Vagina (tissue), 2 donors: ENCODE measurements at regions not wholly inside any gene's neighbourhood (a gene's known extent, or its start where the extent isn't known, plus 50 kb on each side); places are given as distances from the start of the nearest gene placed in this dataset.

Experiments
- DNase-seq, 2 donors: peaks; one replicate each; pipeline ENCODE4 v3.0.0-alpha.2; 2017; ENCODE audit errors: extremely low spot score in 2 of 2
- H3K27ac ChIP-seq: fragments of 200-600 bp; sonication (generic); one replicate; pipeline ENCODE4 v1.5.1; 2019
- H3K27me3 ChIP-seq: fragments of 200-600 bp; sonication (generic); one replicate; pipeline ENCODE4 v1.5.1; 2019
- H3K36me3 ChIP-seq, 2 donors: fragments of 200-600 bp; sonication (generic); one replicate each; pipeline ENCODE4 v1.5.1; 2017 to 2019
- H3K4me1 ChIP-seq: fragments of 200-600 bp; sonication (generic); one replicate; pipeline ENCODE4 v1.5.1; 2019
- H3K4me3 ChIP-seq, 2 donors: fragments of 200-600 bp; sonication (generic); 1 replicate in 1 of 2; 2 replicates in 1 of 2; pipeline ENCODE4 v1.5.1; 2016 to 2019
- H3K9me3 ChIP-seq: fragments of 200-600 bp; sonication (generic); one replicate; pipeline ENCODE4 v1.5.1; 2019
- CTCF ChIP-seq, 3 experiments: fragments of 450-650 bp in 2 of 3; fragments of 200-600 bp in 1 of 3; sonication (generic) in 1 of 3; IDR thresholded peaks; one replicate each; pipeline ENCODE4 v1.5.1; 2017 to 2019; ENCODE audit warnings: antibody characterized with exemption in 3 of 3, mild to moderate bottlenecking in 2 of 3, moderate library complexity in 2 of 3
- POLR2A ChIP-seq, 2 donors: fragments of 450-650 bp; IDR thresholded peaks; one replicate each; pipeline ENCODE4 v1.6.1; 2017; ENCODE audit warnings: antibody characterized with exemption in 2 of 2, mild to moderate bottlenecking in 2 of 2, moderate library complexity in 2 of 2
- POLR2AphosphoS5 ChIP-seq, 2 donors: sonication (generic); formaldehyde crosslinking; IDR thresholded peaks; one replicate each; pipeline ENCODE4 v1.9.0; 2017; ENCODE audit warnings: antibody characterized with exemption in 2 of 2, mild to moderate bottlenecking in 2 of 2, low read depth in 1 of 2; ENCODE audit not compliant: insufficient read depth in 1 of 2
- intact Hi-C: fragments of 100-400 bp; cut with DNase I; formaldehyde crosslinking; loops from one replicate; pipeline ENCODE4 v1.15.1; 2023

GRCh38 chr12:69087986-69088385 is 151.4 kb upstream of the CPSF6 start:
- no peaks in the 10 kb centered on the region for H3K4me1 ChIP-seq
- no peak overlapping the region for H3K27ac ChIP-seq
- no peaks in the 10 kb centered on the region for H3K27me3 ChIP-seq
- DNase-seq: no peak
- intact Hi-C loops: no loop called here
- no peaks in the 10 kb centered on the region for H3K9me3 ChIP-seq
- no peaks in the 10 kb centered on the region for H3K36me3 ChIP-seq
- no peak for TF ChIP-seq CTCF (IDR thresholded peaks at IDR 0.05)
- no peak overlapping the region for H3K4me3 ChIP-seq

GRCh38 chr12:69090722-69091121 is 148.6 kb upstream of the CPSF6 start:
- H3K27ac ChIP-seq: no peak overlapping the region
- intact Hi-C loops: no loop called here
- H3K27me3 ChIP-seq: no peaks in the 10 kb centered on the region
- TF ChIP-seq CTCF (IDR thresholded peaks at IDR 0.05) (no peak), POLR2AphosphoS5 (IDR thresholded peaks at IDR 0.05; ENCODE audit: insufficient read depth in 1 of 2, low read depth in 1 of 2) (no peak), POLR2A (IDR thresholded peaks at IDR 0.05) (no peak)
- no peaks in the 10 kb centered on the region for H3K4me1 ChIP-seq
- DNase-seq: no peak
- H3K4me3 ChIP-seq: no peak overlapping the region
- no peaks in the 10 kb centered on the region for H3K36me3 ChIP-seq
- no peaks in the 10 kb centered on the region for H3K9me3 ChIP-seq

GRCh38 chr12:69091442-69092017 is 147.8 kb upstream of the CPSF6 start:
- H3K27me3 ChIP-seq: no peaks in the 10 kb centered on the region
- H3K36me3 ChIP-seq: no peaks in the 10 kb centered on the region
- no peak overlapping the region for H3K4me3 ChIP-seq
- H3K9me3 ChIP-seq: no peaks in the 10 kb centered on the region
- no peaks in the 10 kb centered on the region for H3K4me1 ChIP-seq
- no peak overlapping the region for H3K27ac ChIP-seq
- intact Hi-C loops: no loop called here
- TF ChIP-seq POLR2A (IDR thresholded peaks at IDR 0.05): no peak
- no peak for TF ChIP-seq POLR2AphosphoS5 (IDR thresholded peaks at IDR 0.05; ENCODE audit: insufficient read depth in 1 of 2, low read depth in 1 of 2)
- TF ChIP-seq CTCF (IDR thresholded peaks at IDR 0.05): no peak
- DNase-seq: no peak

- no peaks in the 10 kb centered on the region for H3K9me3 ChIP-seq
- H3K27me3 ChIP-seq: no peaks in the 10 kb centered on the region
- intact Hi-C loops: no loop called here
- no peaks in the 10 kb centered on the region for H3K4me1 ChIP-seq
- H3K36me3 ChIP-seq: no peaks in the 10 kb centered on the region
- no peak for DNase-seq
- H3K4me3 ChIP-seq: no peak overlapping the region
- H3K27ac ChIP-seq: no peak overlapping the region
- TF ChIP-seq POLR2AphosphoS5 (IDR thresholded peaks at IDR 0.05; ENCODE audit: insufficient read depth in 1 of 2, low read depth in 1 of 2) (no peak), POLR2A (IDR thresholded peaks at IDR 0.05) (no peak), CTCF (IDR thresholded peaks at IDR 0.05) (no peak)
These were observed 147.2 kb upstream of the CPSF6 start for GRCh38 chr12:69092137-69092536.

- Histone ChIP-seq H3K9me3 (no peaks in the 10 kb centered on the region), H3K36me3 (no peaks in the 10 kb centered on the region), H3K27ac (no peak overlapping the region), H3K27me3 (no peaks in the 10 kb centered on the region), H3K4me3 (no peak overlapping the region), H3K4me1 (no peaks in the 10 kb centered on the region)
- intact Hi-C loops: no loop called here
- no peak for DNase-seq
- TF ChIP-seq CTCF (IDR thresholded peaks at IDR 0.05) (no peak), POLR2AphosphoS5 (IDR thresholded peaks at IDR 0.05; ENCODE audit: insufficient read depth in 1 of 2, low read depth in 1 of 2) (no peak), POLR2A (IDR thresholded peaks at IDR 0.05) (no peak)
These were observed 144.7 kb upstream of the CPSF6 start for GRCh38 chr12:69094606-69095216.
